Stromal cell of bone marrow (primary cell): ENCODE measurements at regions not wholly inside any gene's neighbourhood (a gene's known extent, or its start where the extent isn't known, plus 50 kb on each side); places are given as distances from the start of the nearest gene placed in this dataset.
"Not testable (repeated sequence)": the region's sequence is repeated elsewhere in the genome, so short reads cannot be mapped to it uniquely, and the experiment has no call there.

Experiments
- DNase-seq: peaks from one replicate; pipeline ENCODE4 v3.0.0-alpha.2; 2012; ENCODE audit warnings: low read depth

DNA sequence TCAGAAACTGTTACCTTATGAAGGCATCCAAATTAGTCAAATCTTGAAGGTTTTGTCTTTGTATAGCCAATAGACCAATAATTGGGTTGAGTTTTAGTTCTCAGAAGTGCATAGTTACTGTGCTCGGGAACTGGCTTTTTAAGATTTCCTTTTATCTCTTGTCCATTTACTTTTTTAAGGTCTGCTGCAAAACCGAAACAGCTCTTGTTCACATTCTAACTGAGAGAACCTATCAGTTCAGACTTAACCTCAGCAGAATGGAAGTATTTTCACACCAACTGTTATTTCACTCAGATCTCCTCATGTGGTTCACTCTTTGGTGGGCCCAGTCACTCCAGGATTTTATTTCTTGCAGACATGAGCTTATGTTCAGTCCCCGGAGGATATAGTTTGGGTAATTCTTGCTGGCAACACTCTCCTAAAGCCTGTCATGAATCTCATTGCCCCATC is 55.5 kb downstream of the TPBG start:
- DNase-seq, result no peak

DNA sequence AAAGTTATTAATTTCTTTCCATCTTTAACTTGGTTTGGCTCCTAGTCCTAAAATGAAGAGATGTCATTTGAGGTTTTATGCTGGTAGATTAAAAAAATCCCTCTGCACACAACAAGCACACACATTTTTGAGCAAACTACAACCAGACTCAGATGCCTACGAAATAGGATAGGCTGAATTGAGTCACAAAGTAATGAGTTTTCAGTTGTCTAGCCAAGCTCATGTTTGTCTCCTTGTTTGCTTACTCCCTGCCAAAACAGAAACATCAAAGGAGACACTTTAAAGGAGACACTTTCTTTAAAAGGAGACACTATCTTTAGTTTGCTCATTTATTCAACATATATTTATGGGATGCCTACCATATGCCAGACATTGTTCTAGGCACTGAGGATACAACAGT is 56.2 kb downstream of the TPBG start:
- DNase-seq, result no peak

DNA sequence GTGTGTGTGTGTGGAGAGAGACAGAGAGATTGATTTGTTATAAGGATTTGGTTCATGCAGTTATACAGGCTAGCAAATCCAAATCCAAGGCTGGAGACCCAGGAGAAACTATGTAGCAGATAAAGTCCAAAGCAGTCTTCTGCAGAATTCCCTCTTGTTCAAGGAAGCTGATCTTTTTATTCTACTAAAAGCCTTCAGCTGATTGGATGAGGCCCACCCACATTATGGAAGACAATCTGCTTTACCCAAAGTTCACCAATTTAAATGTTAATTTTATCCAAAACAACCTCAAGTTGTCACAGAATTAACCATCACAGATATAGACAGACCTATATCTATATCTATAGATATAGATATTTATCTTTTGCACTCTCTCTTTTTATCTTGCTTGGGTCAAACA is 67.0 kb downstream of the TPBG start:
- DNase-seq, result no peak

DNA sequence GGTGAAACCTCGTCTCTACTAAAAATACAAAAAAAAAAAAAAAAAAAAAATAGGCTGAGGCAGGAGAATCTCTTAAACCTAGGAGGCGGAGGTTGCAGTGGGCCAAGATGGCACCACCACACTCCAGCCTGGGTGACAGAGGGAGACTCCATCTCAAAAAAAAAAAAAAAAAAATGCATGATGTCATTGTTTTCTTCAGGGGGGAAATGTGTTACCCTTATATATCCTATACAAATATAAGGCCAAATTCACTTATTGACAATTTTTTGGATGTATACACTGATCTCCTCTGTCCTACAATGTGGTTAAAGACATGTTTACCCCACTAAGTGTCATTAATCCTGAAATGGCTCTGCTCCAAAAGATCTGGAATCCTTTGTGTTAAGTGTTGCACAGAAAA is 73.1 kb downstream of the TPBG start:
- DNase-seq, result no peak

DNA sequence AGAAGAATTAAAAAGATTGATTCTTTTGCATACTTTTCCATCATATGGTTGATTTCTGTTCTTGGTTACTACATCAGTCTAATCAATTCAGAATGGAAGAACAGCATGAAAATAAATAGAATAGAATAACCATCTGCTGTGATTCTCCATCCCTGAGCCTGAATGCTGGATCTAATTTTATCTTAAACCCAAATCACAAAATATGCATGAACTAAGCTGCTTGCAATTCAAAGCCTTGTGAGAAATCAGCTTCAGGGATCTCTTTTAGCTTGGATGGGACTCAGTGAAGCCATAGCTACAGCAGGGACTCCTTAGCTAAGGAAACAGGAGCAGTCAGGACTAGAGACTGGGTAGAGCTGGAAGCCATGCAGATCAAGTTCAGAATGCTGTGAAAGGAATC is 74.1 kb downstream of the TPBG start:
- no peak for DNase-seq

DNA sequence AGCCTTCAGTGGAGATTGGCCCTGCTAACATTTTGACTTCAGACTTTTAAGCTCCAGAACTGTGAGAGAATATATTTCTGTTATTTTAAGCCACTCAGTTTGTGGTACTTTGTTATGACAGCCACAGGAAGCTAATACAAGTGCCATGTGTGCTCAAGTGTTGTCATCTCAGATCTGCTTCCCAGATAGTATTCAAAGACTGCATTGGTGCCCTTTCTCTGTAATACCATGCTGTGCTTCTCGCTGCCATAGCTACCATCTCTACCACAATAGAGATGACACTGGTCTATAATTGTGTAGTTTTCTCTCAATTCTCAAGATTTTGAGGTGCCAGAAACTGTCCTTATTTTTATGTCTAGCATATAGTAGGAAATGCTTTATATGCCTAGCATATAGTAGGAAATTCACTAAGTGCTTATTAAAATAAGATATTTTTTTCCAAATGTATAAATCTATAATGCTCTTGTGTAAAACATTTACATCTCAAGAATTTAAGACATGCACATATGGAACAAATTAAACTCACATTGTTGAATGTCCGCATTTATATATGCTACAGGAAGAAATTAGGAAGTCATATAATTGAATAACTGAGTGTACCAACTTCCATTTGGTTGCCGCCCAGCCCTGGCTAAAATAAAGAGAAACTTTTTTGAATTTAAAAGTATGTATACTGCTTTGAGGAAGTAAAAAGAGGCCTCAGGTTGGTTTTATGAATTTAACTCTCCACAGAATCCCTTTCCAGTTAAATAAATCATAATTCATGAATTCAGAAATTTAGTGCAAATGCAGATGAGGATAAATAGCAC is 77.6 kb downstream of the TPBG start:
- DNase-seq, result no peak

DNA sequence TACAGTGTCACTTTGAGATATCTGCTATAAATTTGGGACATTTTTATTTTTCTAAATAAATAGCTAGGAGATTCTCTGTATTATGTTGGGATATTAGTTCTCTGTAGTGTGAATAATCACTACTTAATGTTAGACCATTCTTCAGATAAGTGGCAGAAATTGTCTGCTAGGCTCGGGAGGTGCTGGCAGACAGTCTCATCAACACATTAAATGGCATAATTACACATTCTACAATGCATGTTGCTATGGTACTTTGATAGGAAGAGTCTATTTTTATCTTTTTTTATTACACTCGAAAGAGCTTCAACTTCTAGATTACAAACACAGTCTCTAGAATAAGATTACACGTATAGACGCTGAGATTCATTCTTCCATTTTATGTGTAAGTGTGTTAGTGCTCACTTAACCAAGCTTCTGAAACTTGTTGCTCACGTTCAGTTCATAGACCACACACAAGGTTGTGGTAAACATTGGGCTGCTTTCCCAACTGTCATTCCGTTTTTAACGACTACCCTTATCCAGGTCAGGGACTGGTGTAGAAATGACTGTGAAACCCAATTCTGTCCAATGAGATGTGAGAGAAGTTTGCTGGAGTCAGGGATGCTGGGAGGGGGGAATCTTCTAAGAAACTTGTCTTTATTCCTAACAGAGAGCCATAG is 78.6 kb downstream of the TPBG start:
- DNase-seq, result no peak

DNA sequence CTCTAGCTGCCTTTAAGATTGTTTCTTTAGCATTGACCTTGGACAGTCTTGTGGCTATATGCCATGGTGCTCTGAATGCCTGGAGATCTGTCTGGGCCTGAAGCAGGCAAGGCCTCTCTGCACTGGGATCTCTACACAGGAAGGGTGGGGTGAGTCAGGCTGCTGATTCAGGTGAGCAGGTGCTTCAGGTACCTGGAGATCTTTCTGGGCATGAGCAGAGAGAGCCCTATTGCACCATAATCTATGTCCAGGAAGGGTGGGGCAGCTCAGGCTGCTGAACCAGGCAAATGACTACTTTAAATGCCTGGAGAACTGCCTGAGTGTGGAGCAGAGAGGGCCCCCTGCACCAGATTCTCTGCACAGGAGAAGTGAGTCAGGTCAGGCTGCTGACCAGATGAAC is 94.5 kb downstream of the TPBG start:
- no peak for DNase-seq

DNA sequence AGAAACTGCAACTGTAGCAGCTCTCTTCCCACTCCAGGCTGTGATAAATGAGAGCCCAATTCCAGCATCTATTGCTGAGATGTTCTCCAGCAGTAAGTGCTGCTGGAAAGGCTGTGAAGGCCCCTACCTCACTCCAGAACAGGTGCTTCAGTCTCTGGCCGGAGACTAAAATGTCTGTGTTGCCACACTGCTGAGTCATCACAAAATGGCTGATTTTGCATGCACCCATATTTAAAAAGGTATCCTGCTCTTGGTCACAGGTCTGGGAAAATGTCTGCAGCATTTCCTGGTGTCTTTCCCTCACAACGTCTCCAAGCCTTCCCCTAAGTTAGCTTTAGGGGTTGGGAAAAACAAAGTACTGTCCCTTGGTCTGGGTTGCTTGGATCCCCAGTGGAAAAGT is 95.1 kb downstream of the TPBG start:
- DNase-seq, result no peak

DNA sequence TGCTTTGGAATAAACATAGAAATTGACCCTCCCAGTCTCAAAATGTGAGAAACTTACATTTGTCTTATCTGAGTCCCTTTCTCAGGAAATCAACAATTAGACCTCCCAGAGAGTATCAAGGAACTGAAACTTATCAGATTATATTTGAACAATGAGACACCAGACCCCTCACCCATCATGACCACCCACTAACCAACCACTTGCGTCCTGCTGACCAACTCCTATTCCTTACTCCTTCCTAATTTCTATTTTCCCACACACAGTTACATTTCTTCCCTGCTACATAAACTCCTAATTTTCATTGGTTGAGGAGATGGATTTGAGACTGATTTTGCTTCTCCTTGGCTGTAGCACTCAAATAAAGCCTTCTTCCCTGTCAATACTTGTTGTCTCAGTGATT is 97.9 kb downstream of the TPBG start:
- no peak for DNase-seq

DNA sequence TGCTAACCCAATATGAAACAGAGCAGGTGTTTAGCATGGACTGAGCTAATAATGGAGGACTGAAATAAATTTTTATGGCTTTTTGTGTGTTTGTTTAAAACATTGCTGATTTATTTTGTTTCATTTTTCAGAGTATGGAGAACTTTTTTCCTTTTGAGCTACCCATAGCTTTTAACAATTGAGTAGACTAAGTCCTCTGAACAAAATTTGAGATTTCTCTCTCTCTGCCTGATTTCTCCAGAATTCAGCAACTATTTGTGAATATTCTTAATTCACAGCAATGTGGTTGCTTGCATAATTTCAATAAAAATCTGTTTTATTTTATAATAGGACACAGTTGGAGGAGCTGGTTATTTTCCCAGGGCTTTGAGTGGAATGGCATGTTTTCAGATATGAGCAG is 103.7 kb downstream of the TPBG start:
- no peak for DNase-seq

DNA sequence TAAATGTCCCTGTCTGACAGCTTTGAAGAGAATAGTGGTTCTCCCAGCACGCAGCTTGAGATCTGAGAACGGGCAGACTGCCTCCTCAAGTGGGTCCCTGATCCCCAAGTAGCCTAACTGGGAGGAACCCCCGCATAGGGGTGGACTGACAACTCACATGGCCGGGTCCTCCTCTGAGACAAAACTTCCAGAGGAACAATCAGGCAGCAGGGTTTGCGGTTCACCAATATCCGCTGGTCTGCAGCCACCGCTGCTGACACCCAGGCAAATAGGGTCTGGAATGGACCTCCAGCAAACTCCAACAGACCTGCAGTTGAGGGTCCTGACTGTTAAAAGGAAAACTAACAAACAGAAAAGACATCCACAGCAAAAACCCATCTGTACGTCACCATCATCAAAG is 106.5 kb downstream of the TPBG start:
- DNase-seq, result not testable (repeated sequence)

DNA sequence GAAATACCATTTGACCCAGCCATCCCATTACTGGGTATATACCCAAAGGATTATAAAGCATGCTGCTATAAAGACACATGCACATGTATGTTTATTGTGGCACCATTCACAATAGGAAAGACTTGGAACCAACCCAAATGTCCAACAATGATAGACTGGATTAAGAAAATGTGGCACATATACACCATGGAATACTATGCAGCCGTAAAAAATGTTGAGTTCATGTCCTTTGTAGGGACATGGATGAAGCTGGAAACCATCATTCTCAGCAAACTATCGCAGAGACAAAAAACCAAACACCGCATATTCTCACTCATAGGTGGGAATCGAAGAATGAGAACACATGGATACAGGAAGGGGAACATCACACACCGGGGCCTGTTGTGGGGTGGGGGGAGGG is 111.5 kb downstream of the TPBG start:
- not testable (repeated sequence) for DNase-seq

DNA sequence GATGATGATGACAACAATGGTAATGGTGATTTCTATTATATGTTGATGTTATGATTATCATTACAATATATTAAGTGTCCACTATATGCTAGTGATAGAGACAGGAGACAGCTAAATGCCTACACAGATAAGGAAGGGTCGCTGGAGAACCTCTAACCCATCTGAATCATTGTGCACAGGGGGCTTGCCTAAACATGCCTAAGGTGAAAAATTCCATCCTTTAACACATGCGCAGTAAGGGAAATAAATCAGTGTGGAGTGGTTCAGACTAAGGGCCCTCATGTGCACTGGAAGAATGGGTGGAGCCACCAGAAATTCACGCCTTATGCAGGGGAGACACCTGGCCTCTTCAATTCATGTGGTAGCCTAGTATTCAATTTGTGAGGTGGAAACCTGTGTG is 120.4 kb downstream of the TPBG start:
- no peak for DNase-seq

DNA sequence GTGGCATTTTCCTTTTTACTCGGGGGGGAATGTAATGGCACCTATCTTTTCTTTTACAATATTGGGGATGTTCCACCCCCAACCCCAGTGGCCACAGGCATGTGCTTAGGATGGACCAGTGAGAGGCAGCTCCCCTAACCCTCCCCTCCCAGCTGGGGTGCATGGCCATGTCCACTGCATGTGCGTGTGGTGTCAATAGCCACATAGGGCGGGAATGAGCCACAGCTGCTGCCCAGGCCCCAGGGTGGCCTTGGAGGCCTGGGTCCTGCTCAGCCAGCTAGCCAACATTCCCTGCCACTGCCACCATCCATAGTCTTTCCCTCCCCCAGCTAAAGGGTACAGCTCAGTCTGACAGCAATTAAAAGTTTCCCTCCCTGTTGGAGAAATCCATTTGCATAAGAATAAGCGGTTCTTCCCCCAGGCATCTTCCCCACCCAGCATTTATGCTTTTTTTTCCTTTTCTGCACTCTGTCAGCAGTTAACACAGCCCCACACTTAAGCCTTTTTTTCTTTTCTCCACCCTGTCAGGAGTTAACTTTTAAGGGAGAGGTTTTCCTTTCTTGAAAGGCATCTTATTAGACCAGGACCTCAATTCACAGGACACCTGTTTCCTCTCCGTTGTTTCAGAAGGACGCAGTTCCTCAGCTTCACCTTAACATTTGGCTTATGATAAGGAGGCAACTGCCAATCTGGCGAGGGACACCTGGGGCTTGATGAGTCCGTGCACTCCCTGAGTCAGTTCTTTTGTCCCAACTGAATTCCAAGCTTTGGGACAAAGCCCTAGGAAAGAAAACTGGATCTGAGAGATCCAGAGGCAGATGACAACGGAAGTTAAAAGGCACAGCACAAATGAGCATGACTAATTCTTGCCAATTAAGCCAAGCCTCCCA is 121.4 kb downstream of the TPBG start:
- no peak for DNase-seq

DNA sequence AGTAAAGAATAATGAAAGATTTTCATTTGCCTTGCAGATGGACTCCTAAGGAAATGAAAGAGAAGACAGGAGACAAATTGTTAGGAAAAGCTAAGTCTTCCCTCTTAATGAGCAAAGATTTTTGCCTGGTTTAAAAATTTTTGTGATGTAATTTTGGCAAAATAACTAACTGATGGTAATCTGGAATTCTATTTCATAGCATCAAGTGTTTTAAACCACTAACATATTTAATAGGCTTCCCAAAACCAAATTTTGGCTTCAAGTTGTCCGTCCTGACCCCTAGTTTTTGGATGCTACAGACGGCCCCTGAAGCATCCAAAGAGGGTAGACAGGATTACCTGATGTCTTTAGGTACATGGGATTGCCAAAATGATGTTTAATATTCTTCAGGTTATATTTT is 124.3 kb downstream of the TPBG start:
- no peak for DNase-seq

DNA sequence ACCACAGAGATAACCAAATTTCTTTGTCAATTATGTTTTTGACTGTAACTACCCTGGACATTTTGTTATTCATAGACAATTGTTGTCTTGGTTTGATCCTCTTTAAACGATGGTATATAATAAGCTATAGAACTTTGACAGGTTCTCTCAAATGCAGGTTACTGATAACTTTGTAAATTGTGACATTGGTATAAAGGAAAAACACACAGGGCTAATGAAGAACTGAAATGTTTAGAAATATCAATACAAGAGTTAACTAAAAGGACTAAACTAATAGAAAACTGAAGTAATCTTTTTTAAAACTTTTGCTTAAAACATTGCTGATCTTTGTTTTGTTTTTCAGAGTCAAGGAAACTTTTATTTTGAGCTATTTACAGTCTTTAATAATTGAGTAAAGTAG is 124.8 kb downstream of the TPBG start:
- no peak for DNase-seq

DNA sequence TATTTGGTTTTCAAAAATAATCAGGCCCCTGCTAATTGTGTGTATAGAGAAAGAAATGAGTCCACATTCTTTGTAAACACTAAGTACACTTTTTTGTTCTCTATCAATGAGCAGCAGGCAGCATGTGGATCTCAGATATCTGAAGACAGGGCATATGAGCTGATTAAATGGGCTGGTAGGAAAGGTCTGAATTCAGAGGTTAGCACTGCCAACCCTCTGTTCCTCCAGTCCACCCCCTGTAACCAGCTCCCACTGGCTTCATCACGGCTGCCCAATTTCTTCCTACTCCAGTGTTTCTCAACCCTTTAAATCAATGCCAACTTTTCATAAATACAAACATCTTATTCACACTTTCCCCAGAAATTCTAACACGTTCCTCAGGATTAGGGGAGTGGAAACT is 128.5 kb downstream of the TPBG start:
- no peak for DNase-seq

DNA sequence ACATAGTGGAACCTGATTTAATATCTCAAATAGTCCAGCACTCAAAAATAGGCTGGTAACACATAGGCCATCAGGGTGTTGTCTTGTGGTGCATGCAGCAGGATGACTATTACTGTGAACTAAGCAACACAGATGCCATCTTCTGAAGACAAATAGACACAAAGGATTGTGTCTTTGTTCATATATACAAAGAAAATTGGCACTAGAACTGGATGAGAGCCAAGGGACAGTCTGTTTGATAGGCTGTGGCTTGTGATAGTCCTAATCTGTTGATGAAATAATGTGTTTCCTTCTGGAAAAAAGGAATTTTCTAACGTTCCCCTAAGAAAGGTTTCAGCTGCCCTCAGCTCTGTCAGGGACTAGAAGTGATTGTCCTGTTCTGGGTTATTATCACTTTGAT is 129.8 kb downstream of the TPBG start:
- DNase-seq, result no peak

DNA sequence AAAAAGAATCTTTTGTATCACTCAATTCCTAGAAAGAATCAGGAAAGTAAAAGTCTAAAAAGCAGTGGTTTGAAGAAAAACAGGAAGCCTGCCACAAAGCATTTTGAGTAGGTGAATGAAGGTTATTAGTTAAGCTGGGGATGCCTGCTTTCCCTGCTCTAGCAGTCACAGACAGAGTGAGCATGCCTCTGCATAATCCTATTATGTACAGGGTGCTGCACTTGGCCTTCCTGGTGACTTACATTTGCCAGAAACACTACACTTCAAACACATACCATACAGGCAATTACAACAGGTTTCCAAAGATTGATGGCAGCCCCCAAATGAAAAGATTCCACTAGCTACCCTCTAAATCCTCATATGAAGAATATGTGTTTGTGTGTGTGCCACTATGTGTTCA is 130.8 kb downstream of the TPBG start:
- DNase-seq, result no peak

DNA sequence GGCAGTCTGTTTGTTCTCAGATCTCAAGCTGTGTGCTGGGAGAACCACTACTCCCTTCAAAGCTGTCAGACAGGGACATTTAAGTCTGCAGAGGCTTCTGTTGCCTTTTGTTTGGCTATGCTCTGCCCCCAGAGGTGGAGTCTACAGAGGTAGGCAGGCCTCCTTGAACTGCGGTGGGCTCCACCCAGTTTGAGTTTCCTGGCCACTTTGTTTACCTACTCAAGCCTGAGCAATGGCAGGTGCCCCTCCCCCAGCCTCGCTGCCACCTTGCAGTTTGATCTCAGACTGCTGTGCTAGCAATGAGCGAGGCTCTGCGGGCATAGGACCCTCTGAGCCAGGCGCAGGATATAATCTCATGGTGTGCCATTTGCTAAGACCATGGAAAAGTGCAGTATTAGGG is 138.3 kb downstream of the TPBG start:
- not testable (repeated sequence) for DNase-seq

DNA sequence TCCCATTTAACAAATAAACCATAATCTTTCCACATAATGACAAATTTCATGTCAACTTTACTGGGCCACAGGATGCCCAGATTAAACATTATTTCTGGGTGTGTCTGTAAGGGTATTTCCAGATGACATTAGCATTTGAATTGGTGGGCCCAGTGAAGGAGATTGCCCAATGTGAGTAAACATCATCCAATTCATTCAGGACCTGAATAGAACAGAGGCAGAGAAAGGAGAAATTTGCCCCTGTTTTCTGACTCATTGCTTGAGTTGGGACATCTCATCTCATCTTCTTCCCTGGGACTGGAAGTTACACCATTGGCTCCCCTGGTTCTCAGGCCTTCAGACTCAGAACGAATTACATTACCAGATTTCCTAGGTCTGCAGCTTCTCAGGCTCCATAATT is 142.9 kb downstream of the TPBG start:
- DNase-seq, result no peak

DNA sequence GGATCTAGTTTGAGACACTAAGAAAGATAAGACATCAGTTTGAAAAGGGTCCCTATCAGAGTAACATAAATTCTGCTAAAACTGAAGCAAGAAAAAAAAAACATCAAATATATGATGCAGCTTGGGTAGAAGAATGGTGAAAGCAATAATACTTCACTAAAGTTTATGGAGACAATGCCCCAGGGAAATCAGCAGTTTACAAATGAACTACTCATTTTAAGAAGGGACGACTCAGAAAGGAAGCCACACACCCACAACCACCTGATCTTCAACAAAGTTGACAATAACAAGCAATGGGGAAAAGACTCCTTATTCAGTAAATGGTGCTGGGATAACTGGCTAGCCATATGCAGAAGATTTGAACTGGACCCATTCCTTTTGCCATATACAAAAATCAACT is 143.5 kb downstream of the TPBG start:
- no peak for DNase-seq
